H1 (cell line): ENCODE measurements at regions not wholly inside any gene's neighbourhood (a gene's known extent, or its start where the extent isn't known, plus 50 kb on each side); places are given as distances from the start of the nearest gene placed in this dataset.

Source experiments
- CTCF ChIA-PET: fragments of 300-600 bp; sonication (Branson Sonifier 250); formaldehyde crosslinking; loops from one replicate; lab custom pipeline; 2021; ENCODE audit not compliant: partially characterized antibody; lab: Charles Lee
- POLR2A ChIA-PET: fragments of 300-600 bp; sonication (Branson Sonifier 250); formaldehyde crosslinking; loops from one replicate; lab custom pipeline; 2021; ENCODE audit warnings: inconsistent platforms; ENCODE audit not compliant: partially characterized antibody; lab: Charles Lee
- DNase-seq, 2 experiments: peaks; one replicate each; pipeline versions ENCODE4 v3.0.0 to v3.0.0-alpha.2; 2010 to 2022; ENCODE audit warnings: low spot score in 2 of 2, low read depth in 1 of 2, mixed read lengths in 1 of 2
- FAIRE-seq: peaks from 2 replicates; lab custom pipeline; 2011; peaks lifted over from hg19 to GRCh38; lab: Jason Lieb, UNC
- H2AFZ ChIP-seq: 2 replicates; pipeline ENCODE4 v1.8.1; 2012; ENCODE audit warnings: low read length, inconsistent platforms
- H2AK5ac ChIP-seq: 2 replicates; pipeline ENCODE4 v1.6.1; 2013; ENCODE audit warnings: low read depth, low read length
- H2BK120ac ChIP-seq: replicated peaks from 2 replicates; pipeline ENCODE3; 2013; ENCODE audit warnings: low read depth, low read length, inconsistent platforms
- H2BK12ac ChIP-seq: 2 replicates; pipeline ENCODE4 v1.6.1; 2013; ENCODE audit warnings: low read depth, low read length
- H2BK15ac ChIP-seq: 2 replicates; pipeline ENCODE4 v1.6.1; 2013; ENCODE audit warnings: low read length
- H2BK20ac ChIP-seq: 2 replicates; pipeline ENCODE4 v1.6.1; 2013; ENCODE audit warnings: low read length
- H2BK5ac ChIP-seq: 2 replicates; pipeline ENCODE4 v1.6.1; 2013; ENCODE audit warnings: low read depth, low read length
- H3K14ac ChIP-seq: 2 replicates; pipeline ENCODE4 v1.6.1; 2013; ENCODE audit warnings: inconsistent platforms; ENCODE audit not compliant: insufficient read length
- H3K18ac ChIP-seq: 2 replicates; pipeline ENCODE4 v1.6.1; 2013; ENCODE audit warnings: low read length; ENCODE audit errors: extremely low read depth
- H3K23ac ChIP-seq: 2 replicates; pipeline ENCODE4 v1.6.1; 2013; ENCODE audit warnings: inconsistent platforms; ENCODE audit not compliant: insufficient read length
- H3K23me2 ChIP-seq: 2 replicates; pipeline ENCODE4 v1.6.1; 2013; ENCODE audit warnings: low read depth, low read length
- H3K27ac ChIP-seq: 2 replicates; pipeline ENCODE4 v1.6.1; 2011; ENCODE audit warnings: low read depth, low read length, inconsistent platforms
- H3K27me3 ChIP-seq, 4 experiments: replicated peaks in 1 of 4; 1 replicate in 1 of 4; 2 replicates in 3 of 4; pipeline versions ENCODE4 v1.6.1 to v1.8.1; 2011 to 2013; ENCODE audit warnings: low read length in 3 of 4, mild to moderate bottlenecking in 3 of 4, inconsistent platforms in 2 of 4, mixed read lengths in 2 of 4, moderate library complexity in 1 of 4; ENCODE audit not compliant: control insufficient read depth in 3 of 4, insufficient read depth in 3 of 4; ENCODE audit errors: extremely low read depth in 1 of 4
- H3K36me3 ChIP-seq, 4 experiments: 2 replicates each; pipeline versions ENCODE4 v1.6.1 to v1.8.1; 2011 to 2013; ENCODE audit warnings: mild to moderate bottlenecking in 4 of 4, low read length in 3 of 4, moderate library complexity in 2 of 4, control low read depth in 1 of 4, inconsistent platforms in 1 of 4; ENCODE audit not compliant: insufficient read depth in 4 of 4, control insufficient read depth in 2 of 4
- H3K4ac ChIP-seq: replicated peaks from 2 replicates; pipeline ENCODE3; 2013; ENCODE audit warnings: low read length, low read depth, mixed read lengths, inconsistent platforms; ENCODE audit not compliant: insufficient read length
- H3K4me1 ChIP-seq, 4 experiments: replicated peaks in 1 of 4; 1 replicate in 1 of 4; 2 replicates in 3 of 4; pipeline versions ENCODE4 v1.6.1 to v1.8.1; 2011 to 2013; ENCODE audit warnings: low read length in 3 of 4, inconsistent platforms in 2 of 4, mixed read lengths in 1 of 4; ENCODE audit not compliant: insufficient read depth in 4 of 4, control insufficient read depth in 3 of 4
- H3K4me2 ChIP-seq, 2 experiments: 2 replicates each; pipeline versions ENCODE4 v1.6.1 to v1.8.1; 2011 to 2013; ENCODE audit warnings: low read depth in 2 of 2, low read length in 2 of 2, control low read depth in 1 of 2, inconsistent platforms in 1 of 2, mild to moderate bottlenecking in 1 of 2; ENCODE audit not compliant: insufficient read depth in 1 of 2
- H3K4me3 ChIP-seq, 4 experiments: fragments of 200-600, 300-600 bp in 1 of 4; sonication (generic), shearing (Covaris generic), sonication (Bioruptor Twin) in 1 of 4; 2 replicates each; pipeline versions ENCODE4 v1.5.1 to v1.8.1; 2011 to 2016; ENCODE audit warnings: low read length in 4 of 4, low read depth in 3 of 4, control low read depth in 2 of 4, inconsistent platforms in 2 of 4, mild to moderate bottlenecking in 2 of 4, mixed read lengths in 1 of 4, moderate library complexity in 1 of 4; ENCODE audit not compliant: insufficient read depth in 2 of 4; ENCODE audit errors: extremely low read depth in 1 of 4
- H3K56ac ChIP-seq: replicated peaks from 2 replicates; pipeline ENCODE3; 2013; ENCODE audit warnings: low read depth, mild to moderate bottlenecking, mixed read lengths, low read length, inconsistent platforms; ENCODE audit not compliant: insufficient read length
- H3K79me1 ChIP-seq: 2 replicates; pipeline ENCODE4 v1.6.1; 2013; ENCODE audit warnings: low read depth, low read length, control low read depth
- H3K79me2 ChIP-seq, 2 experiments: 2 replicates each; pipeline versions ENCODE4 v1.6.1 to v1.8.1; 2012 to 2013; ENCODE audit warnings: low read length in 2 of 2, mild to moderate bottlenecking in 2 of 2, inconsistent platforms in 1 of 2; ENCODE audit not compliant: insufficient read depth in 2 of 2, control insufficient read depth in 1 of 2
- H3K9ac ChIP-seq, 4 experiments: replicated peaks in 1 of 4; 1 replicate in 1 of 4; 2 replicates in 3 of 4; pipeline versions ENCODE4 v1.6.1 to v1.8.1; 2011 to 2013; ENCODE audit warnings: low read depth in 3 of 4, low read length in 3 of 4, control low read depth in 2 of 4, mild to moderate bottlenecking in 2 of 4, moderate library complexity in 2 of 4, inconsistent platforms in 1 of 4; ENCODE audit errors: extremely low read depth in 1 of 4
- H3K9me3 ChIP-seq, 2 experiments: 2 replicates each; pipeline versions ENCODE4 v1.6.1 to v1.8.1; 2012 to 2013; ENCODE audit warnings: mild to moderate bottlenecking in 2 of 2, moderate library complexity in 2 of 2, control low read depth in 1 of 2, inconsistent platforms in 1 of 2, low read depth in 1 of 2, low read length in 1 of 2, mixed read lengths in 1 of 2; ENCODE audit not compliant: insufficient read depth in 2 of 2
- H4K20me1 ChIP-seq, 2 experiments: replicated peaks in 1 of 2; 2 replicates each; pipeline versions ENCODE3 to v1.8.1; 2011 to 2013; ENCODE audit warnings: inconsistent platforms in 2 of 2, low read length in 2 of 2, mild to moderate bottlenecking in 1 of 2; ENCODE audit not compliant: insufficient read depth in 2 of 2, control insufficient read depth in 1 of 2
- H4K5ac ChIP-seq: 2 replicates; pipeline ENCODE4 v1.6.1; 2013; ENCODE audit warnings: low read length, low read depth, mixed read lengths, inconsistent platforms; ENCODE audit not compliant: insufficient read length
- H4K8ac ChIP-seq: 2 replicates; pipeline ENCODE4 v1.8.0; 2013; ENCODE audit warnings: mild to moderate bottlenecking, moderate library complexity, low read length, inconsistent platforms; ENCODE audit not compliant: insufficient read depth; ENCODE audit errors: extremely low read depth
- H4K91ac ChIP-seq: replicated peaks from 2 replicates; pipeline ENCODE3; 2013; ENCODE audit warnings: low read length, mixed read lengths, inconsistent platforms; ENCODE audit not compliant: insufficient read length
- MAX ChIP-seq: IDR thresholded peaks from 2 replicates; pipeline ENCODE4 v1.6.1; 2012; ENCODE audit warnings: inconsistent platforms
- POU5F1 ChIP-seq: IDR thresholded peaks from 2 replicates; pipeline ENCODE4 v1.6.1; 2011; ENCODE audit warnings: low read depth, mild to moderate bottlenecking, low read length, moderate library complexity
- SIN3A ChIP-seq, 2 experiments: IDR thresholded peaks in 1 of 2; conservative IDR thresholded peaks in 1 of 2; 2 replicates each; pipeline ENCODE4 v1.6.1; 2011 to 2012; ENCODE audit warnings: low read length in 2 of 2, improper control_type of control experiment in 1 of 2, low read depth in 1 of 2, mild to moderate bottlenecking in 1 of 2
- SP1 ChIP-seq: IDR thresholded peaks from 2 replicates; pipeline ENCODE4 v1.6.1; 2011; ENCODE audit warnings: low read depth, low read length
- SP4 ChIP-seq: IDR thresholded peaks from 2 replicates; pipeline ENCODE4 v1.6.1; 2012; ENCODE audit warnings: low read length, inconsistent platforms
- SRF ChIP-seq: IDR thresholded peaks from 2 replicates; pipeline ENCODE4 v1.6.1; 2011; ENCODE audit warnings: mild to moderate bottlenecking, low read depth, low read length, moderate library complexity

GRCh38 chr3:1594940-1595339, 502.1 kb downstream of the CNTN6 start:
- DNase-seq, result no peak
- H3K23me2 ChIP-seq, result no peaks in the 10 kb centered on the region
- H3K23ac ChIP-seq, result no peak overlapping the region
- H3K79me1 ChIP-seq, result no peaks in the 10 kb centered on the region
- no peak overlapping the region for H3K18ac ChIP-seq
- no peak overlapping the region for H2BK120ac ChIP-seq
- no peak overlapping the region for H3K4me2 ChIP-seq
- no peak overlapping the region for H3K4ac ChIP-seq
- H3K27me3 ChIP-seq, result no peaks in the 10 kb centered on the region
- no peaks in the 10 kb centered on the region for H3K4me1 ChIP-seq
- no peaks in the 10 kb centered on the region for H4K20me1 ChIP-seq
- H3K27ac ChIP-seq, result no peak overlapping the region
- CTCF ChIA-PET, result no interaction called here
- POLR2A ChIA-PET, result no interaction called here
- no peak overlapping the region for H4K8ac ChIP-seq
- H3K79me2 ChIP-seq, result no peaks in the 10 kb centered on the region
- no peak for FAIRE-seq
- H2BK15ac ChIP-seq, result no peak overlapping the region
- H2AK5ac ChIP-seq, result no peak overlapping the region
- TF ChIP-seq SP1 (no peak), POU5F1 (no peak), SRF (no peak), MAX (no peak), SP4 (no peak), SIN3A (conservative IDR thresholded peaks at IDR 0.05 in 1 of 2, IDR thresholded peaks at IDR 0.05 in 1 of 2; ENCODE audit: low read depth in 1 of 2, low read length in 2 of 2) (no peak)
- H3K4me3 ChIP-seq, result no peak overlapping the region
- no peak overlapping the region for H3K14ac ChIP-seq
- no peaks in the 10 kb centered on the region for H3K9me3 ChIP-seq
- no peak overlapping the region for H4K91ac ChIP-seq
- H2BK20ac ChIP-seq, result no peak overlapping the region
- H2BK5ac ChIP-seq, result no peak overlapping the region
- H3K9ac ChIP-seq, result no peak overlapping the region
- no peaks in the 10 kb centered on the region for H3K36me3 ChIP-seq
- H2AFZ ChIP-seq, result no peak overlapping the region
- H2BK12ac ChIP-seq, result no peak overlapping the region
- H3K56ac ChIP-seq, result no peak overlapping the region
- no peak overlapping the region for H4K5ac ChIP-seq
